Right cardiac atrium (tissue), 5 donors: ENCODE measurements at regions not wholly inside any gene's neighbourhood (a gene's known extent, or its start where the extent isn't known, plus 50 kb on each side); places are given as distances from the start of the nearest gene placed in this dataset.
A peak's percentile ranks its signal among the peaks of the same experiment; 100 is the strongest.

Source experiments
- ATAC-seq, 2 donors: fragments of 200-7000 bp; cut with Tn5 transposase; one replicate each; pipeline versions ENCODE4 v1.8.0 to v1.9.1; 2020; ENCODE audit warnings: moderate library complexity in 2 of 2, mild to moderate bottlenecking in 1 of 2
- DNase-seq, 3 donors: peaks; one replicate each; pipeline ENCODE4 v3.0.0-alpha.2; 2020
- H3K27ac ChIP-seq: one replicate; pipeline ENCODE4 v1.5.1; 2013; ENCODE audit warnings: mild to moderate bottlenecking, low read length, control low read depth, moderate library complexity
- H3K27me3 ChIP-seq: one replicate; pipeline ENCODE4 v1.6.1; 2013; ENCODE audit not compliant: control insufficient read depth, insufficient read depth
- H3K4me1 ChIP-seq: one replicate; pipeline ENCODE4 v1.6.1; 2013; ENCODE audit warnings: low read length; ENCODE audit not compliant: control insufficient read depth, insufficient read depth
- H3K4me3 ChIP-seq: one replicate; pipeline ENCODE4 v1.5.1; 2013; ENCODE audit warnings: low read length, control low read depth
- H3K9me3 ChIP-seq: one replicate; pipeline ENCODE4 v1.6.1; 2013; ENCODE audit warnings: low read length; ENCODE audit not compliant: control insufficient read depth
- WGBS: extraction: QIAGEN DNeasy Blood & Tissue Kit; methylation state at CpG from one replicate; pipeline ENCODE4 v1.1.7; 2013; 5-methylcytosine and 5-hydroxymethylcytosine counted together
- intact Hi-C, 4 donors: fragments of 100-400 bp; cut with DNase I; formaldehyde crosslinking; loops; one replicate each; pipeline versions ENCODE4 v1.11.0 to v1.14.0; 2022 to 2023
- donor health status: healthy with polysubstance abuse.
- donor health status: DM: no; HTN: yes; CAD: no.
- donor health status: DM: no; HTN: no; CAD: no.
- donor health status: DM: no; HTN: yes; CAD: no; lungs with severe emphysema.
- donor health status: DM: yes; HTN: yes; CAD: no.

DNA sequence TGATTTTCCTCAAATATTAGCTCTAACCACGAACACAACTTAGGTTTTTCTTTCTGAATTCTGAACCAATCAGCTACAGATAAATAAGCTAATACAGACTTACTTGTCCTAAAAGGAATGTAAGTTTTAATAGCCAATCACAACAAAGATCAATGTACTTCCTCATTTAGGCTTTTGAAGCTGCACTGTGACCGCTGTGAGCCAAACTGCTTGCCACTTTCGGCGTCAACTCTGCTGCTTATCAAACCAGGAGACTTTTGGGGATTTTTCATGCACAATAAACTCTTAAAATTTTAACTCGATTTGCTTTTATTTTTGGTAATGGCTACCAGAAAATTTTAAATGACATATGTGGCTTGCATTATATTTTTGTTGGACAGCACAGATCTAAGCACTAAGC, 92.5 kb downstream of the TMPRSS5 start:
- ATAC-seq (no peak), DNase-seq (no peak)
- Histone ChIP-seq H3K27me3 (no peaks in the 10 kb centered on the region), H3K4me3 (no peak overlapping the region), H3K9me3 (no peaks in the 10 kb centered on the region), H3K4me1 (no peaks in the 10 kb centered on the region), H3K27ac (no peak overlapping the region)
- 64% methylated on average over 5 of the region's 5 CpGs for WGBS
- intact Hi-C loops, result no loop called here

DNA sequence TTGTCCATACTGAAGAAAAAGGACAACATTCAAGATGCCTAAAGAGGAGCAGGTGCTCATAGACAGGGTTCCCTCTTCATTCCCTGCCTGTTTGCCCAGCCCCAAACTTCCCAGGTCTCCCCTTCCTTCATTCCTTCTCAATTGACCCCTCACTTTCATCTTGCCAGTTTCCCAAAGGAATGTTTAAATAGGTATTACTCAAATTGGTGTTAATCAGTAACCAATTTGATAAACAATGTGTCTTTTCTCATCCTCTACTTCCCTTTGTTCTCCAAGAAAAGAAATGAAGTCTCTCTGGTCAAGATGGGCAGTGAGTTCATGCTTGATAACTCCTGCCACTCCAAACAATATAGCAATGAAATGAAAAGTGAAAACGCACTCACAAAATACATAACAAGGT, 101.9 kb downstream of the TMPRSS5 start:
- WGBS, result 92% methylated on average over 1 of the region's 1 CpG
- DNase-seq (no peak), ATAC-seq (no peak)
- no peak overlapping the region for H3K4me3 ChIP-seq
- intact Hi-C loops, result no loop called here
- no peak overlapping the region for H3K27ac ChIP-seq
- H3K4me1 ChIP-seq, result peaks cover 2% of the 10 kb centered on the region
- H3K9me3 ChIP-seq, result no peaks in the 10 kb centered on the region
- no peaks in the 10 kb centered on the region for H3K27me3 ChIP-seq

DNA sequence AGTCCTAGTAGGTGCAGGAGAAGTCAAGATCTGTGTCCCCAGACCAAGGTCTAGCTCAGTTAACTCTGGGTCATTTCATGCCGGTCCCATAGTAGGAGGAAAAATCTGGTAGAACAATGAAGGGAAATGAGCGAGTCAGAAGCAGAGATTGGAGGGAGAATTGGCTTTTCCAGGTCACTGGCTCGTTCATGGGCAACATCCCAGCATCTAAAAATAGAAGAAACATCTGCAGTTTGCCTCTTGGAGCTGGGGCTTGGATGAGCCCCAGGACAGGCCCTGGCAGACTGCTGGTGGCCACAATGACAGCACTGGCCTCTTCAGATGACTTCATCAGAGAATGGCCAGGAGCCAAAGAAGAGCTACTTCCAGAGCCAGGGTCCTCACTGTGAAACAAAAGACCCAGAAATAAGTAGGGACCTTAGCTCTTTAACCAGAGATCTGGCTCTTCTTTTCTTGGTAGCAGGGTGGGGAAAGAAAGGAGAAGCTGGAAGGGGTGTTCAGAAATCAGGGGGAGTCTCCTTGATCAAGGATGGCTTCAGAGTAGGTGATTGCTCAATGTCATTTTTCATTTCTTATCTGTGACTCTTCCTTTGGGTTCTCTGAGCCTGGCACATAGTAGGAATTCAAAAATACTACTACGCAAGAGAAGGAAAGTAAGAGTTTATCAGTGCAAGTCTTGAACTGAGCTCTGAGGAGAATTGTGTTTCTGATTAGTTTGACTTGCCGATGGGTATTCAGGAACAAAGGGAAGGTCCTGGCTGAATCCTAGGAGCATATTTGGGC, 102.6 kb downstream of the TMPRSS5 start:
- Histone ChIP-seq H3K4me1 (peaks cover 2% of the 10 kb centered on the region), H3K27ac (peak overlapping the region; percentile 58), H3K9me3 (no peaks in the 10 kb centered on the region), H3K27me3 (no peaks in the 10 kb centered on the region), H3K4me3 (no peak overlapping the region)
- WGBS, result 28% methylated on average over 5 of the region's 5 CpGs
- ATAC-seq (peak; percentile 91 to 94), DNase-seq (peak; percentile 44 to 80 (median 73))
- intact Hi-C loops, result no loop called here

- peaks cover 2% of the 10 kb centered on the region for H3K4me1 ChIP-seq
- H3K9me3 ChIP-seq, result no peaks in the 10 kb centered on the region
- no peaks in the 10 kb centered on the region for H3K27me3 ChIP-seq
- DNase-seq, result no peak
- 75% methylated on average over 2 of the region's 2 CpGs for WGBS
- intact Hi-C loops, result no loop called here
- no peak for ATAC-seq
- no peak overlapping the region for H3K4me3 ChIP-seq
- no peak overlapping the region for H3K27ac ChIP-seq
Measured at GRCh38 chr11:113602483-113602882, 103.6 kb downstream of the TMPRSS5 start.

- intact Hi-C loops, result no loop called here
Measured at GRCh38 chr11:113596658-113597057, 109.5 kb downstream of the TMPRSS5 start.

GRCh38 chr11:113595810-113596594, 110.1 kb downstream of the TMPRSS5 start:
- no peak overlapping the region for H3K27ac ChIP-seq
- H3K4me3 ChIP-seq, result no peak overlapping the region
- H3K4me1 ChIP-seq, result no peaks in the 10 kb centered on the region
- H3K27me3 ChIP-seq, result no peaks in the 10 kb centered on the region
- intact Hi-C loops, result no loop called here
- WGBS, result 87% methylated on average over 3 of the region's 3 CpGs
- ATAC-seq, result no peak
- no peak for DNase-seq
- H3K9me3 ChIP-seq, result peaks cover 2% of the 10 kb centered on the region

More at GRCh38 chr11:113596658-113597057, 109.5 kb downstream of the TMPRSS5 start:
- Histone ChIP-seq H3K4me3 (no peak overlapping the region), H3K27me3 (no peaks in the 10 kb centered on the region), H3K9me3 (peaks cover 2% of the 10 kb centered on the region), H3K27ac (no peak overlapping the region), H3K4me1 (no peaks in the 10 kb centered on the region)
- WGBS, result 68% methylated on average over 5 of the region's 5 CpGs
- no peak for ATAC-seq
- DNase-seq, result no peak

- no peaks in the 10 kb centered on the region for H3K27me3 ChIP-seq
- WGBS, result 58% methylated on average over 6 of the region's 6 CpGs
- peak in 1 of 2 donors; percentile 41 for ATAC-seq
- peaks cover 2% of the 10 kb centered on the region for H3K9me3 ChIP-seq
- intact Hi-C loops, result no loop called here
- no peak for DNase-seq
- no peak overlapping the region for H3K27ac ChIP-seq
- H3K4me3 ChIP-seq, result no peak overlapping the region
- no peaks in the 10 kb centered on the region for H3K4me1 ChIP-seq
Measured at GRCh38 chr11:113593698-113594308, 112.3 kb downstream of the TMPRSS5 start.

- Histone ChIP-seq H3K27me3 (no peaks in the 10 kb centered on the region), H3K9me3 (no peaks in the 10 kb centered on the region), H3K4me1 (no peaks in the 10 kb centered on the region), H3K4me3 (no peak overlapping the region), H3K27ac (no peak overlapping the region)
- intact Hi-C loops, result no loop called here
- no peak for ATAC-seq
- DNase-seq, result no peak
- WGBS, result 55% methylated on average over 3 of the region's 3 CpGs
Measured at GRCh38 chr11:113591117-113591516, 115.0 kb downstream of the TMPRSS5 start.

- WGBS, result 90% methylated on average over 4 of the region's 4 CpGs
- Histone ChIP-seq H3K27me3 (no peaks in the 10 kb centered on the region), H3K9me3 (no peaks in the 10 kb centered on the region), H3K4me3 (no peak overlapping the region), H3K4me1 (no peaks in the 10 kb centered on the region), H3K27ac (no peak overlapping the region)
- DNase-seq, result no peak
- intact Hi-C loops, result no loop called here
- ATAC-seq, result no peak
Measured at GRCh38 chr11:113587308-113587739, 112.1 kb upstream of the DRD2 start.

- Histone ChIP-seq H3K9me3 (no peaks in the 10 kb centered on the region), H3K4me3 (no peak overlapping the region), H3K27me3 (no peaks in the 10 kb centered on the region), H3K4me1 (no peaks in the 10 kb centered on the region), H3K27ac (no peak overlapping the region)
- WGBS, result 95% methylated on average over 6 of the region's 6 CpGs
- intact Hi-C loops, result no loop called here
- ATAC-seq (no peak), DNase-seq (no peak)
Measured at GRCh38 chr11:113584371-113584770, 109.2 kb upstream of the DRD2 start.

GRCh38 chr11:113581713-113582112, 106.5 kb upstream of the DRD2 start:
- intact Hi-C loops, result no loop called here
- no peak for ATAC-seq

More at GRCh38 chr11:113581713-113582112, 106.5 kb upstream of the DRD2 start:
- no peak for DNase-seq
- 79% methylated on average over 3 of the region's 3 CpGs for WGBS
- Histone ChIP-seq H3K4me1 (peaks cover 6% of the 10 kb centered on the region), H3K9me3 (no peaks in the 10 kb centered on the region), H3K27me3 (no peaks in the 10 kb centered on the region), H3K27ac (no peak overlapping the region), H3K4me3 (no peak overlapping the region)
